Muscle of leg (tissue), 3 donors: ENCODE measurements at regions not wholly inside any gene's neighbourhood (a gene's known extent, or its start where the extent isn't known, plus 50 kb on each side); places are given as distances from the start of the nearest gene placed in this dataset.

ENCODE experiments used
- DNase-seq: peaks from one replicate; pipeline ENCODE4 v3.0.0; 2013
- H3K27ac ChIP-seq: one replicate; pipeline ENCODE4 v1.5.1; 2013; ENCODE audit warnings: mild to moderate bottlenecking, low read length, control low read depth
- H3K27me3 ChIP-seq: one replicate; pipeline ENCODE4 v1.6.1; 2013; ENCODE audit warnings: low read length; ENCODE audit not compliant: control insufficient read depth, insufficient read depth
- H3K36me3 ChIP-seq: one replicate; pipeline ENCODE4 v1.6.1; 2013; ENCODE audit warnings: low read length; ENCODE audit not compliant: control insufficient read depth, insufficient read depth
- H3K4me1 ChIP-seq: one replicate; pipeline ENCODE4 v1.6.1; 2013; ENCODE audit warnings: low read length; ENCODE audit not compliant: control insufficient read depth, insufficient read depth
- H3K4me3 ChIP-seq: one replicate; pipeline ENCODE4 v1.5.1; 2013; ENCODE audit warnings: low read length, control low read depth
- H3K9me3 ChIP-seq: replicated peaks from 2 replicates; pipeline ENCODE4 v1.6.1; 2013; ENCODE audit warnings: low read depth, low read length; ENCODE audit not compliant: control insufficient read depth
- WGBS: methylation state at CpG from one replicate; pipeline ENCODE4 v1.1.5; 2013; ENCODE audit warnings: missing lambda C conversion rate; ENCODE audit not compliant: insufficient coverage; 5-methylcytosine and 5-hydroxymethylcytosine counted together

DNA sequence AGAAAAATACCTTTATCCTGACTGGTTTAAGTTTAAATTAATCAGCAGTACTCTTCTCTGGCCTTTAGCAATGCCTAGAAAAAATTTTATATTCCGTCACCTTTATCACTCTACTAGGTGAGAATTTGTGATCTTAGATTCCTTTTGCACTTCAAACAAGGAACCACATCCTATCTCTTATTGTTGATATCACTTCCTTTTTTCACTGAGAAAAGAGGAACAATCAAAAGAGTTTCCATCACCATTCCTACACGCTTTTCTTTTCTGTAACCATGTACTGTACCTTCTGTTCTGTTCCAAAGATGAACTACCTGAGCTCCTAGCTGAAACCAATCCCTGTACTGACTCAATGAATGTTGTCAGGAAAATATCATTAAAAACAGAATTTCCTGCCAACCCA, 1379.0 kb upstream of the MIR17HG start:
- no peaks in the 10 kb centered on the region for H3K36me3 ChIP-seq
- H3K27ac ChIP-seq = no peak overlapping the region
- H3K9me3 ChIP-seq = no peaks in the 10 kb centered on the region
- H3K4me1 ChIP-seq = no peaks in the 10 kb centered on the region
- no peak overlapping the region for H3K4me3 ChIP-seq
- no peak for DNase-seq
- H3K27me3 ChIP-seq = no peaks in the 10 kb centered on the region
- WGBS = no CpG with 5 or more reads among the region's 2 CpGs

- no peaks in the 10 kb centered on the region for H3K4me1 ChIP-seq
- H3K27me3 ChIP-seq = no peaks in the 10 kb centered on the region
- no peak overlapping the region for H3K27ac ChIP-seq
- H3K36me3 ChIP-seq = no peaks in the 10 kb centered on the region
- no peaks in the 10 kb centered on the region for H3K9me3 ChIP-seq
- no peak overlapping the region for H3K4me3 ChIP-seq
- WGBS = no CpG with 5 or more reads among the region's 1 CpG
- DNase-seq = no peak
Measured at GRCh38 chr13:89970353-89970709, 1377.2 kb upstream of the MIR17HG start.

DNA sequence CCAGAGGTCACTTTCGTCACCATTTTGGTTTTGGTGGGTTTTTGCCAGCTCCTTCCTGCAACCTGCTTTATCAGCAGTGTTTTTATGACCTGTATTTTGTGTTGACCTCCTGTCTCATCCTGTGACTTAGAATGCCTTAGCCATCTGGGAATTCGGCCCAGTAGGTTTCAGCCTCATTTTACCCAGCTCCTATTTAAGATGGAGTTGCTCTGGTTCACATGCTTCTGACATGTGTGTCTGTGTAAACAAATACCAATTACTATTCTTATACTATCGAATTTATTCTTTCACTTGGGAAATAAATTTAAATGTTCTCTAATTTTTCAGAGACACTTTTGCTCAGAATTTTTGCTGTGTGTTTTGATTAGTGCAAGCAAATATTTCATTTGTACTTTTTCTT, 1370.3 kb upstream of the MIR17HG start:
- Histone ChIP-seq H3K4me3 (no peak overlapping the region), H3K4me1 (no peaks in the 10 kb centered on the region), H3K36me3 (no peaks in the 10 kb centered on the region), H3K27ac (no peak overlapping the region), H3K9me3 (no peaks in the 10 kb centered on the region), H3K27me3 (no peaks in the 10 kb centered on the region)
- DNase-seq = no peak
- WGBS = 83% methylated on average over 1 of the region's 3 CpGs

DNA sequence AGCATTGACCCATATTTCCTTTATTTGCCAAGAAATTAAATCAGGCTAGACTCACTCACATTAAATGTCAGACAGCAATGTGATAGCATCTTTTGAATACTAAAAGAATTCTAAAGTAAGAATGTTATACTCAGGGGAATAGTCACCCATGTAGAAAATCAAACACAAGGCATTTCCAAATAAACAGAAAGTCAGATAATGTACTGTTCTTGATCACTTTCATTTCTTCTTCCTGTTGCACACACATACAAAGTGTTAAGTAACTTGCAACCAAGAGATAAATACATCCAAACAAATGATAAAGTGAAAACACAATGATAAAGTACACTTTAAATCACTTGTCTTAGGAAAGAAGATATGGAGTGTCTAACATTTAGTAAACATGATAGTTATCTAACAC, 1366.6 kb upstream of the MIR17HG start:
- H3K9me3 ChIP-seq = no peaks in the 10 kb centered on the region
- no peaks in the 10 kb centered on the region for H3K27me3 ChIP-seq
- no peaks in the 10 kb centered on the region for H3K36me3 ChIP-seq
- no peak overlapping the region for H3K27ac ChIP-seq
- no peak for DNase-seq
- H3K4me3 ChIP-seq = no peak overlapping the region
- H3K4me1 ChIP-seq = no peaks in the 10 kb centered on the region

GRCh38 chr13:89982407-89983095, 1364.9 kb upstream of the MIR17HG start:
- WGBS = no CpG with 5 or more reads among the region's 5 CpGs
- no peaks in the 10 kb centered on the region for H3K27me3 ChIP-seq
- DNase-seq = no peak
- H3K9me3 ChIP-seq = no peaks in the 10 kb centered on the region
- H3K4me1 ChIP-seq = no peaks in the 10 kb centered on the region
- H3K4me3 ChIP-seq = no peak overlapping the region
- no peaks in the 10 kb centered on the region for H3K36me3 ChIP-seq
- no peak overlapping the region for H3K27ac ChIP-seq

GRCh38 chr13:89988206-89988605, 1359.3 kb upstream of the MIR17HG start:
- no peak for DNase-seq
- Histone ChIP-seq H3K4me3 (no peak overlapping the region), H3K9me3 (no peaks in the 10 kb centered on the region), H3K36me3 (no peaks in the 10 kb centered on the region), H3K27ac (no peak overlapping the region), H3K27me3 (no peaks in the 10 kb centered on the region), H3K4me1 (no peaks in the 10 kb centered on the region)
- no CpG with 5 or more reads among the region's 4 CpGs for WGBS

- WGBS = 86% methylated on average over 2 of the region's 3 CpGs
- H3K4me1 ChIP-seq = no peaks in the 10 kb centered on the region
- H3K4me3 ChIP-seq = no peak overlapping the region
- no peaks in the 10 kb centered on the region for H3K27me3 ChIP-seq
- H3K27ac ChIP-seq = no peak overlapping the region
- H3K36me3 ChIP-seq = no peaks in the 10 kb centered on the region
- no peak for DNase-seq
- no peaks in the 10 kb centered on the region for H3K9me3 ChIP-seq
Measured at GRCh38 chr13:90003566-90003965, 1343.9 kb upstream of the MIR17HG start.

DNA sequence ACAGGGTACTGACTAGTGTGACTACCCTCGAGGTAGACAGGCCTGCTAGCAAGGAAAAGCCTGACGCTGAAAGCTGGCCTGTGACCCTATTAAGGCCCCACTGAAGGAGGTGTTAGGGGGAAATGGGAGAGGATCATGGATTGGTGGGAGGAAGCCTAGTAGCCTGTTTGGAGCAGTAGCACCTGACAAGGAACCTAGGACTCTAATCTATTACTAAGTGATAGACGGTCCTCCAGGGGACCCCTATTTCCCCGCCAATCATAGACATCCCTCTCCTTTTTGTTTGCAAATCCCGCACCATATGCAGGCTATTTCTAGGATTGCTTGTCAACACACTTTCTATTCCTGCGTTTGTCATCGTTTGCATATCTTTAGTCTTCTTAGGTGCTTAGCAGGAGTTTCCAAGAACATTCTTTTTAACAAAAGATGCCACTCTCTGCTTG, 1338.8 kb upstream of the MIR17HG start:
- no peak for DNase-seq
- Histone ChIP-seq H3K4me3 (no peak overlapping the region), H3K27me3 (no peaks in the 10 kb centered on the region), H3K9me3 (no peaks in the 10 kb centered on the region), H3K36me3 (no peaks in the 10 kb centered on the region), H3K27ac (no peak overlapping the region), H3K4me1 (no peaks in the 10 kb centered on the region)
- 50% methylated on average over 2 of the region's 7 CpGs for WGBS

DNA sequence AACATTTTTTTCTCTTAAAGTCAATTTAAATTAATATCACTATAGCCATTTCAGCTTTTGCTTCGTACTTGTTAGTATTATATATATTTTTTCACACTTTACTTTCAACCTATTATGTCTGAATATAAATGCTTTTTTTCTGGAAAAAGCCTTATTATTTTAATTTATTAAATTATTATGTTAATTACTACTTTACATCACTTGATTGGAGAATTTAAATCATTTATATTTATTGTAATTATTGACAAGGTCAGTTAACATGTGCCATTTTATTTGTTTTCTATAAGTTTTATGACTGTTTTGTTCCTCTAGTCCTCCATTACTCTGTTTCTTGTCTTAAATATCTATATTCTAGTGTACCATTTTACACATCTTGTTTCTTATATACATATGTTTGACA, 1333.4 kb upstream of the MIR17HG start:
- Histone ChIP-seq H3K9me3 (no peaks in the 10 kb centered on the region), H3K4me1 (no peaks in the 10 kb centered on the region), H3K36me3 (no peaks in the 10 kb centered on the region), H3K27ac (no peak overlapping the region), H3K27me3 (no peaks in the 10 kb centered on the region), H3K4me3 (no peak overlapping the region)
- no peak for DNase-seq
- WGBS = no CpG with 5 or more reads among the region's 1 CpG

GRCh38 chr13:90015565-90016507, 1331.7 kb upstream of the MIR17HG start:
- 100% methylated on average over 1 of the region's 3 CpGs for WGBS
- no peak overlapping the region for H3K27ac ChIP-seq

More at GRCh38 chr13:90015565-90016507, 1331.7 kb upstream of the MIR17HG start:
- H3K36me3 ChIP-seq = no peaks in the 10 kb centered on the region
- H3K4me3 ChIP-seq = no peak overlapping the region
- H3K4me1 ChIP-seq = no peaks in the 10 kb centered on the region
- no peaks in the 10 kb centered on the region for H3K27me3 ChIP-seq
- no peak for DNase-seq
- no peaks in the 10 kb centered on the region for H3K9me3 ChIP-seq
